Naive thymus-derived CD4-positive, alpha-beta T cell (primary cell): ENCODE measurements at regions not wholly inside any gene's neighbourhood (a gene's known extent, or its start where the extent isn't known, plus 50 kb on each side); places are given as distances from the start of the nearest gene placed in this dataset.
"Not testable (repeated sequence)": the region's sequence is repeated elsewhere in the genome, so short reads cannot be mapped to it uniquely, and the experiment has no call there.

Source experiments
- ATAC-seq: fragments of 150-1000 bp; cut with Tn5 transposase; 2 replicates; pipeline ENCODE4 v1.10.0; 2021; ENCODE audit warnings: mild to moderate bottlenecking, moderate library complexity
- CTCF ChIA-PET: fragments of 350-600 bp; sonication (Branson Sonifier 250); formaldehyde crosslinking; loops from one replicate; lab custom pipeline; 2021; ENCODE audit warnings: antibody characterized with exemption; lab: Charles Lee
- POLR2A ChIA-PET: fragments of 350-600 bp; sonication (Branson Sonifier 250); formaldehyde crosslinking; loops from one replicate; lab custom pipeline; 2021; ENCODE audit warnings: antibody characterized with exemption, inconsistent platforms; lab: Charles Lee
- DNase-seq, 9 donors: peaks; one replicate each; pipeline versions ENCODE4 v3.0.0 to v3.0.0-alpha.2; 2020 to 2022; ENCODE audit warnings: mixed read lengths in 1 of 9
- H3K27ac ChIP-seq: one replicate; pipeline ENCODE4 v1.7.0; 2013; ENCODE audit warnings: mild to moderate bottlenecking, low read depth, low read length, moderate library complexity
- H3K27me3 ChIP-seq, 2 donors: one replicate each; pipeline ENCODE4 v1.7.0; 2013; ENCODE audit warnings: low read length in 2 of 2, mild to moderate bottlenecking in 2 of 2, moderate library complexity in 2 of 2; ENCODE audit not compliant: control insufficient read depth in 2 of 2, insufficient read depth in 2 of 2
- H3K36me3 ChIP-seq, 3 experiments: 1 replicate in 2 of 3; 2 replicates in 1 of 3; pipeline ENCODE4 v1.7.0; 2013; ENCODE audit warnings: low read length in 3 of 3, mild to moderate bottlenecking in 3 of 3, moderate library complexity in 1 of 3; ENCODE audit not compliant: insufficient read depth in 3 of 3, control insufficient read depth in 2 of 3
- H3K4me1 ChIP-seq, 2 donors: one replicate each; pipeline ENCODE4 v1.7.0; 2013; ENCODE audit warnings: low read length in 2 of 2, mild to moderate bottlenecking in 2 of 2, moderate library complexity in 1 of 2; ENCODE audit not compliant: control insufficient read depth in 2 of 2, insufficient read depth in 2 of 2
- H3K4me3 ChIP-seq: 2 replicates; pipeline ENCODE4 v1.7.0; 2013; ENCODE audit warnings: mild to moderate bottlenecking, low read length
- H3K9me3 ChIP-seq, 3 experiments: 1 replicate in 2 of 3; 2 replicates in 1 of 3; pipeline ENCODE4 v1.7.0; 2013; ENCODE audit warnings: low read length in 3 of 3; ENCODE audit not compliant: control insufficient read depth in 2 of 3
- H3K27ac Mint-ChIP-seq, 9 donors: one replicate each; pipeline ENCODE4 v1.8.0; 2020 to 2022; ENCODE audit warnings: mixed read lengths in 9 of 9, mild to moderate bottlenecking in 8 of 9, moderate library complexity in 5 of 9, inconsistent platforms in 2 of 9
- H3K27me3 Mint-ChIP-seq, 5 donors: one replicate each; pipeline ENCODE4 v1.8.0; 2021 to 2022; ENCODE audit warnings: mixed read lengths in 5 of 5, mild to moderate bottlenecking in 1 of 5
- H3K36me3 Mint-ChIP-seq, 5 donors: one replicate each; pipeline ENCODE4 v1.8.0; 2020 to 2022; ENCODE audit warnings: mixed read lengths in 5 of 5, mild to moderate bottlenecking in 3 of 5, inconsistent platforms in 1 of 5
- H3K4me1 Mint-ChIP-seq, 7 donors: one replicate each; pipeline ENCODE4 v1.8.0; 2020 to 2022; ENCODE audit warnings: mixed read lengths in 7 of 7, mild to moderate bottlenecking in 3 of 7, inconsistent platforms in 1 of 7
- H3K4me3 Mint-ChIP-seq, 10 donors: one replicate each; pipeline ENCODE4 v1.8.0; 2020 to 2022; ENCODE audit warnings: mild to moderate bottlenecking in 10 of 10, mixed read lengths in 10 of 10, moderate library complexity in 6 of 10, inconsistent platforms in 2 of 10
- H3K9me3 Mint-ChIP-seq, 11 donors: one replicate each; pipeline ENCODE4 v1.8.0; 2020 to 2022; ENCODE audit warnings: mixed read lengths in 11 of 11, mild to moderate bottlenecking in 4 of 11, inconsistent platforms in 1 of 11, moderate library complexity in 1 of 11
- intact Hi-C, 2 donors: fragments of 100-400 bp; cut with micrococcal nuclease; formaldehyde crosslinking; loops; one replicate each; pipeline ENCODE4 v1.15.1; 2023

DNA sequence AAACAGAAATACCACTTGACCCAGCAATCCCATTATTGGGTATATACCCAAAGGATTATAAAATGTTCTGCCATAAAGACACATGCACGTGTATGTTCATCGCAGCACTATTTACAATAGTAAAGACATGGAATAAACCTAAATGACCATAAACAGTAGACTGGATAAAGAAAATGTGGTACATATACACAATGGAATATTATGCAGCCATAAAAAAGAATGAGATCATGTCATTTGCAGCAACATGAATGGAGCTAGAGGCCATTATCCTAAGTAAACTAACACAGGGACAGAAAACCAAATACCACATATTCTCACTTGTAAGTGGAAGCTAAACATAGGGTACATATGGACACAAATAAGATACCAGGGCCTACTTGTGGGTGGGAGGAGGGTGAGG lies 342.2 kb downstream of the LMBRD1 start:
- ATAC-seq, H3K4me1 Mint-ChIP-seq, CTCF ChIA-PET, H3K4me3 ChIP-seq, H3K4me1 ChIP-seq, H3K27ac ChIP-seq, intact Hi-C loops, H3K27ac Mint-ChIP-seq, H3K9me3 ChIP-seq, DNase-seq, H3K36me3 ChIP-seq, H3K4me3 Mint-ChIP-seq, H3K27me3 Mint-ChIP-seq, H3K36me3 Mint-ChIP-seq, H3K27me3 ChIP-seq, POLR2A ChIA-PET: not testable (repeated sequence)
- H3K9me3 Mint-ChIP-seq: peaks cover 0 to 20% (median 5%) of the 10 kb centered on the region in 11 donors

GRCh38 chr6:69450493-69450892 lies 346.3 kb downstream of the LMBRD1 start:
- H3K4me3 ChIP-seq, H3K4me1 Mint-ChIP-seq, H3K36me3 Mint-ChIP-seq, POLR2A ChIA-PET, DNase-seq, H3K27me3 Mint-ChIP-seq, CTCF ChIA-PET, intact Hi-C loops, H3K27ac Mint-ChIP-seq, H3K36me3 ChIP-seq, H3K27ac ChIP-seq, H3K4me3 Mint-ChIP-seq, H3K4me1 ChIP-seq, H3K9me3 ChIP-seq, H3K27me3 ChIP-seq, ATAC-seq: not testable (repeated sequence)
- H3K9me3 Mint-ChIP-seq: peaks cover 1 to 20% (median 8%) of the 10 kb centered on the region in 11 donors

DNA sequence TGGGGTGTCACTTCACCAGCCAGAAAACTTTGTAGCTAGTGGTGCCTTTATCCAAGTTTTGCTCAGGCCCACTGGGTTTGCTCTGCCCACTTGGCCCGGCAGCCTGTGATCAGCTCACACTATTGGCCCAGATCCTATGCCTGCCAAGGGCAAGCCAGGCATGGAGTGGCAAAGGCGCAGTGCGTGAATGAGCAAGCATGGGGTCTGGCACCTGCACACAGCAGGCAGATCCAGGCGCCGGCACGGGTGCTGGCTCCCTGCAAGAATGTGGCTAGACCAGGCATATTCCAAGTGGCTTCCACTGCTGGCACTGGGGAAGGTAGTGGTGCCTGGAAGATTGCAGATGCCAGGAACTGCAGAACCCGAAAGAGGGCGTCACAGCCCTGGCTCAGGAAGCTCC lies 346.9 kb downstream of the LMBRD1 start:
- no peaks in the 10 kb centered on the region for H3K9me3 ChIP-seq
- Mint-ChIP-seq H3K4me1 (no peaks in the 10 kb centered on the region), H3K9me3 (peaks cover 1 to 20% (median 8%) of the 10 kb centered on the region in 11 donors), H3K27me3 (no peaks in the 10 kb centered on the region), H3K27ac (no peak overlapping the region), H3K36me3 (no peaks in the 10 kb centered on the region), H3K4me3 (no peak overlapping the region)
- H3K36me3 ChIP-seq: no peaks in the 10 kb centered on the region
- intact Hi-C loops: no loop called here
- H3K27ac ChIP-seq: no peak overlapping the region
- H3K27me3 ChIP-seq: no peaks in the 10 kb centered on the region
- ATAC-seq (no peak), DNase-seq (no peak)
- H3K4me1 ChIP-seq: no peaks in the 10 kb centered on the region
- ChIA-PET CTCF (no interaction called here), POLR2A (no interaction called here)
- no peak overlapping the region for H3K4me3 ChIP-seq
